GM19463 (cell line): ENCODE measurements at regions not wholly inside any gene's neighbourhood (a gene's known extent, or its start where the extent isn't known, plus 50 kb on each side); places are given as distances from the start of the nearest gene placed in this dataset.
"Not testable (repeated sequence)": the region's sequence is repeated elsewhere in the genome, so short reads cannot be mapped to it uniquely, and the experiment has no call there.

Experiments used
- ATAC-seq: cut with Tn5 transposase; IDR thresholded peaks from one replicate; pipeline ENCODE4 v1.9.1; 2021; ENCODE audit warnings: mild to moderate bottlenecking, moderate library complexity; ENCODE audit not compliant: unreplicated experiment

DNA sequence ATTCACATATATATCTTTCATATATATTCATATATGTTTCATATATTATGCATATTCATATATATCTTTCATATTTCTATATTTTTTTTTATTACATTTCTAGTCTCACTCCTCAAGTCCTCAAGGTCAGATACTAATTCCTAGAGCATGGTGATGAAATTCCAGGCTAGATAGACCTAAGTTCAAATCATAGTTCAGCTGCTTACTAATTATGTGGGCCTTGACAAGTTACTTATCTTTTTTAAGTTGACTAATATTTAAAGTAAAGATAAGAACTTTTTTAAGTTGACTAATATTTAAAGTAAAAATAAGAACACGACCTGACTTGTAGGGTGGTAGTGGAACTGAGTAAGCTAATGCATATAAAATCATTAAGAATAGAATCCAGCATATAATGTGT lies 495.6 kb upstream of the MAN1A1 start:
- no peak for ATAC-seq

GRCh38 chr6:119844387-119844786 lies 494.8 kb upstream of the MAN1A1 start:
- no peak for ATAC-seq

DNA sequence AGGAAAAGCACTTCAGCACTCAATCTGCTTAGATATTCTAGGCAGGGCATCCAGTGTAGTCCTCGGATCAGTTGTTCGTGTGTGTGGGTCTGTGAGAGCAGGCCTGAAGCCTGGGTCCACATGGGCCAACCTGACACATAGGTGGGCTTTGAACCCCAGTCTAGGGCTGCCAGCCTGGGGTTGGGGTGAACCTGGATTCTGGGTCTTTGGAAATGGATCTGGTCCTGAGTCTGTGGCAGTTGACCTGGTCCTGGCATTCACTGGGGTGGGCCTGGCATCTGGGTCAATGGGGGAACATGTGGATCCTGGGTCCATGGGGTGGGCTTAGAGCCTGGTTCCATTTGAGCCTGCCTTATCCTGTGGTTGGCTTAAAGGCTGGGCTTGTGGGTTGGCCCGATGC lies 492.6 kb upstream of the MAN1A1 start:
- no peak for ATAC-seq

DNA sequence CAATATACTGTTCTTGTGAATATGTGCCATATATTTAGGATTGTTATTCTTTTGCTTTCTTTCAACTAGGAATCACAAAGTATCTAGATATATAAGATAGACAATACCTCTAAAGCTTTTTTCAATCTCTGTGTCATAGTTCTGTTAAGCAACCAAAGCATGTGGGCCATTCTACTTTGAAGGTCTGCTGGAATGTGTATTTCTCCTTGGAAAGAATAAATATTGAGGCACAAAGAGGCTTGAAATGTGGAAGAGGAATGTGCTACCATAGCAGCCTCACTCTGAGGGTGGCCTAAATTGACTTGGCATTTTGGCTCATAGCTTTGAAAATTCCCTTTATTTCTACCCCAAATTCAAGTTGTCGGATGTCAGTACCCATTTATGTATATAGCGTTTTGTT lies 488.5 kb upstream of the MAN1A1 start:
- no peak for ATAC-seq

GRCh38 chr6:119834418-119834817 lies 484.9 kb upstream of the MAN1A1 start:
- ATAC-seq = no peak

- no peak for ATAC-seq
These were observed 482.9 kb upstream of the MAN1A1 start for GRCh38 chr6:119832411-119832810.

DNA sequence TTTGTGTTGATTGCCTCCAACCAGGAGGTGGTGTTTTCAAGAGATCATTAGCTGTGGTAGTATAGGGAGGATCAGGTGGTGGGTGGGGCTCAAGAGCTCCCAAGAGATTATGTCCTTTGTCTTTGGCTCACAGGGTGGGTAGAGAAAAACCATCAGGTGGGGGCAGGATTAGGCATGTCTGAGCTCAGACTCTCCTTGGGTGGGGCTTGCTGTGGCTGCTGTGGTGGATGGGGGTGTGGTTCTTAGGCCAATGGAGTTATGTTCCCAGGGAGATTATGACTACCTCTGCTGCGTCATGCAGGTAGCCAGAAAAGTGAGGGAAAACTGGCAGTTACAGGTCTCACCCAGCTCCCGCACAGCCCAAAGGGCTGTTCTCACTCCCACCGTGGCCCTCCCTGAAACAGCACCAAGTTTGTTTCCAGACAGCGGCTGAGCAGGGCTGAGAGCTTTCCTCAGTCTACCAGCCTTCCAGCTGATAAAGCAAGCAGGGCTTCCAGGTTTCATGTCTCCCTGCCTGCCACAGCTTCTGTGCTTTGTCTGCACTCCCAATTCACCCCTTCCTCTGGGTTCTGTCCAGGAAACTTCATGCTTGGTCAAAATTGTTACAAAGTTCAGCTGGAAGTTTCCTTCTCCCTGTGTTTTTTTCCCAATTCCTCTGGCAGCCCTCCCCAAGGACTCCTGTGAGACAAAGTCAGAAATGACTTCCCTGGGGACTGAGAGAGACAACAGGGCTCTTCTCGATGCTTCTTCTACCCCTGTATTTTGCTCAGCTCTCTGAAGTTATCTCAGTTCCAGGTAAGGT lies 481.1 kb upstream of the MAN1A1 start:
- no peak for ATAC-seq

DNA sequence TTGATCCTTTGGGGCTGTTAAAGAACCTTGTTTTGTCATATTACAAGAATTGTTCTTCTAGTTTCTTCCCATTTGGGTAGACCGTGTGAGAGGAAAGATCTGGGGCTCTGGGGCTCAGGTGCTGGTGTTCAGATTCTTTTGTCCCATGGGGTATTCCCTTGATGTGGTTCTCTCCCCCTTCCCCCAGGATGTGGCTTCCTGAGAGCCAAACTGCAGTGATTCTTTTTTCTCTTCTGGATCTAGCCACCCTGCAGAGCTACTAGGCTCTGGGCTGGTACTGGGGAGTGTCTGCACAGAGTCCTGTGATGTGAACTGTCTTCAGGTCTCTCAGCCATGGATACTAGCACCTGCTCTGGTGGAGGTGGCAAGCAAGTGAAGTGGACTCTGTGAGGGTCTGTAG lies 480.5 kb upstream of the MAN1A1 start:
- ATAC-seq = no peak

- ATAC-seq = not testable (repeated sequence)
These were observed 479.9 kb upstream of the MAN1A1 start for GRCh38 chr6:119829499-119829898.

DNA sequence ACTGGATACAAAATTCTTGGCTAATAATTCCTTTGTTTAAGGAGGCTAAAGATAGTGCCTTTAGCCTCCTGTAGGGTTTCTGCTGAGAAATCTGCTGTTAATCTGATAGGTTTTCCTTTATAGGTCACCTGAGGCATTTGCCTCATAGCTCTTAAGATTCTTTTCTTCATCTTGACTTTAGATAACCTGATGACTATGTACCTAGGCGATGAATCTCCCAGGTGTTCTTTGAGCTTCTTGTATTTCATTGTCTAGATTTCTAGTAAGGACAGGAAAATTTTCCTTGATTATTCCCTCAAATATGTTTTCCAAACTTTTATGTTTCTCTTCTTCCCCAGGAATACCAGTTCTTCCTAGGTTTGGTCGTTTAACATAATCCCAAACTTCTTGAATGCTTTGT lies 479.4 kb upstream of the MAN1A1 start:
- no peak for ATAC-seq

DNA sequence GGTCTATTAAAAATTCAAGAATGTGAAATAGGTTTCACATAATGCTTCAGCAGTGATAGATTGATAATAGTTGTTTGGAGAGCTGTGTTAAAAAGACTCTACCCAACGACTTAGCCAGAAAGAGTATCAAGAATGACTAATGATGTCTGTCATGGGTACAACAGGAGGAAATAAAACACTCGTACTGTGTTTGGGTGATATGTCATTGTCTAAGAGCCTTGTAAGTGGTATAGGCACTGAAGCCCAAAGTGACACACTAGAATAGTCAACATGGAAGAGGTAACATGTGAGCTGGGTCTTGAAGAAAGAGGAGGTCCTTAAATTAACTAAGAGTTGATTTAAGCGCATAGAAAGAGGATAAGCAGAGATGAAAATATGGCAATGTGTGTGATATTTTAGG lies 471.8 kb upstream of the MAN1A1 start:
- ATAC-seq = no peak

- ATAC-seq = no peak
These were observed 469.3 kb upstream of the MAN1A1 start for GRCh38 chr6:119818876-119819275.

DNA sequence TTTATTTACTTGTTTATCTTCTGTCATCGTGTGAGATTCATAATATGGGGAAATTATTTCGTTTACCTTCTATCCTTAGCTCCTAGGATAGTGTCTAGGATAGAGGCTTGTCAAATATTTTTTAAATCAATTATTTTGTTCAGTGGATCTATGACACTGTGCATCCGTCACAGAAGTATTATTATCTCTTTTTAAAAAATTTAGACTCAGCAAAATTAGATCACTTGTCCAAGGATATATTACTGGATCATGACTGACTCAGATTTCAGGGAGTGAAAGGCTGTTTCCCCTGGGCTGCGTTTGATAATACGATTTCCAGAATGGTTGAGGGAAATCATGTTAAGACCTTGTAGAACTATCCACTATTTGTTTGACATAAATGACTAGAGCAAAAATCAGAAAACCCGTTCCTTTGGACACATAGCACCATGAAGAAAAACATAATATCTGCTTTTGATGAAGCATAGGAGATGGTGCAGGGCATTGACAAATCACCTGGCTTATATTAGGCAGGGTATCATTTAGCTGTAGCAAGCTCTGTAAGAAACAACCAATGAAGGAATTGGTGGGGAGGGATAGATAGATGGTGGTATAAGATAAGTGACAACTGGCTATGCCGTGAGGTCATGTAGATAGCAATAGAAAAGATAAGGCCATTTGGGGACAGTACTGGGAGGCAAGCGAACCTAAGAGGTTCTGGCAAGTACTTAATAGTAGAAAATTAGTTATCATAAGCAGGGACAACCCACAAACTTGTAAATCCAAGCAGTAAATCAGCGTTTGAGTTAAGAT lies 465.2 kb upstream of the MAN1A1 start:
- no peak for ATAC-seq

DNA sequence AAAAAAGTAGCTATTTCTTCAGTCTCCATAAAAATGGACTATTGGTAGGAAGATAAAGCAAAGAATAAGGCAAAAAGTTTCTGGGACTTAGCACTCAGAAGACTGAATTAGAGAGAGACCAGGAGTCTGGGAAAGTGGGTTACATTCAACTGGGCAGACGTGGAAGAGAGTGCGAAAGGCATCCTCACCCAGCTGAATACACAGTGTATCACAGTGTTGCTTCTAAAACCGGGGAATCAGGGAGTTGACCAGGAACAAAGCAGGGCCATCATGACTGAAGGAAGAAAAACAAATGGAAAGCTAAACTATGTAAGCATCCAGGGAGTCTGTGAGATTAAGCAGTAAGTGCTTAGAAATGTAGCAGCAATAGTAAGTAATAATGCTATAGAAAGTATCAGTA lies 452.9 kb upstream of the MAN1A1 start:
- no peak for ATAC-seq

DNA sequence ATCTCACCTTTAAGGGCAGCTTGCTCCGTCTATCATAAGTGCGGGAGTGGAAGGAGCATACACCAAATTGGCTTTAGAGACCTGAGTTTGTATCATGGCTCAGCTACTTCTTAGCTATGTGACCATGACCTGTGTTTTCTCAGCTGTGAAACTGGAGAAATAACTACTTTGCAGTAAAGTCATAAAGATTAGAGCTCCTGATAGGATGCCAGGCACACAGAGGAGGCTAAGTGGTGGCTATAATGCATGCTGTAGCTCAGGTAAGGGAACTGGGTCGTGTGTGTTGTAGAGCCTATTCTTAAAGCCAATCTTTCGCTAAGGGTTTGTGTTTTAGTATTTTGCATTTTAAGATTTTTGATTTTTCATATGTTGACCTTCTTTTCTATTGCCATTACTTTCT lies 451.5 kb upstream of the MAN1A1 start:
- ATAC-seq = no peak

GRCh38 chr6:119800526-119800925 lies 451.0 kb upstream of the MAN1A1 start:
- no peak for ATAC-seq

DNA sequence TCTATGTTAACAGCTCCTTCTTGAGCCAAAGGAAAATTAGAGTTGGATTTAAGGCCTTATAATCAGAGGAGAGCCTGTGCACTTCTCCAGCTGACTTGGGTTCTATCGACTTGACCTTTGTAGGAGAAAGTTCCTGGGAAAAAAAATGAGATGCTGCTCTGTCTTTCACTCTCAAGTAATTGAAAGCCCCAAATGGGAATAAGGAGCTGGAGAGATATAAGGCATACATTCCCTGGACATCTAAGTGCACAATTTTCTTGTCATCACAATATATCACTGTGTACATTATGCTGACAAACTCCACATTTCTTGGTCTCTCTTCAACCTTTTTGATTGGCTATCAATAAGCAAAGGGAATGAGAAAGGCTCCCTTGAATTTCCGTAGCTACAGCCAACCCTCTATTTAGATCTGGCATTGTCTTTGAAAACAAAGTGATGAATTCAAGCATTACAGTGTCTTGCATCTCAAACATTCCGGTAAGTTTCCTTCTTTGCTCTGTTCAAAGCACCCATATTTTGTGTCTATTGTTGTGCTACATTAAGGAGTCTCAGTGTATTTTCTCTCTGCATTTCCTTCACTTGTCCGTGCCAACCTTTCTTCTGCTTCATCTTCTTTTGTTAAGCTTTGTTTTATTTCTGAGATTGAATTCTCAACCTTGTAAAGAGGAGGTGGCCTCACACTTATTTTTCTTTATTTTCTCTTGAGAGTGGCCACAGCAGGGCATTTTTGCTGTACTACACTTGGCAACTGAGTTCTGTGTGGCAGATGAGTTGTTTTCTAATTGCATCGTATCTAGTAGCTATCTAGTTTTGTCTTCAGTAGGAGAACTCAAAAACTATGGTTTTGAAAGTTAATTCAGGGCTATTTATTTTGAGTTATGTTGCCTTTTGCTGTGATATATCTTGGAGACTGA lies 450.3 kb upstream of the MAN1A1 start:
- ATAC-seq = no peak

DNA sequence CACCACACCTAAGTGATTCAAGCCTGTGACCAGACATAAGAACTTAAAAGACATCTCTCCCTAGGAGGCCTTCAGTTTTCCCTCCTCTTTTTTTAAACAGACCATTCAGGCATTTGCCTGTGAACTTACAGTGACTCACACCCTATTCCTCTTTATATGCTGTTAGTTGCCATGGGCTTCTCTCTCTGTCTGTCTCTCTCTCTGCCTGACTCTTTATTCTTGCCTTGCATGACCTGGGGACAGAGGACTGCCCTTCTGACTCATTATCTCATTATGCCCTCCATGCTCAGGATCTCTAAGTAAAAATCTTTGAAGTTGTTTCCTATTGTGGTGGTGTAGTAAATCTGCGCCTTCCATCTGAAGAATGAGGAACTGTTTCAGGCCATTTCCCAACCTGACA lies 442.2 kb upstream of the MAN1A1 start:
- ATAC-seq = no peak

- ATAC-seq = no peak
These were observed 431.8 kb upstream of the MAN1A1 start for GRCh38 chr6:119781365-119781764.

- no peak for ATAC-seq
These were observed 418.6 kb upstream of the MAN1A1 start for GRCh38 chr6:119768201-119768600.

DNA sequence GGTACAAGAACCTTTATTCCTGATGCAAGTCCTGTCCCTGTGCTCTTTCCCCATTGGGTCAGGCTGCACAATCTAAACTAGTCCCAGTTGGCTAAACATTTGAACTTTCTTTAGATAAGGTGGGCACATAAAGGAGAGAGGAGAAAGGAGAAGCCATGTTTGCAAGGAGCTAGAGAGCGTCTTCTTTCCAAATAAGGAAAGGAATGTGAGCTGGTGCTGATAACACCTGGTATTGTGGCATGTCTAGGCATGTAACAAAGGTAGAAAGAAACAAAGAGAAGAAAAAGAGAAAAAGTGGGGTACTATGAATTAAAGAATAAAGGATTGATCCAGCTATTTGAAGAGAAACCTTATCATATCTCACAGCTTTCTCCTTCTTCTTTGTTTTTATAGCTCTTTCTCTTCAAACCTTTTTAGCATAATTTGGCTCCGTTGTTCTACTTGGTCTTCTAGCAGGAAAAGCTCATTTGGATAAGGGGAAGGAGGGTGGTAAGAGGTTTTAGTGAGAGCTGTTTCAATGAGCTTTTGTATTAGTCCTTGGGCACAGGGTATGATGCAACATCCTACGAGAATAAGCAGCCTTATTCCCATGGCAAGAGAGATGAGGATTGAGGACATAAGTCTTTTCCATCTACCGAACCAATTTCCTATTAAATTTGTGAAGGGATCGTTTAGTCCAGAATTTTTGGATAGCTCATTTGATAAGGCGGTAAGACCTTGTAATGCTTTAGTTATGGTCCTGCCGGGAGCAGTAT lies 415.5 kb upstream of the MAN1A1 start:
- no peak for ATAC-seq
